ENCODE measurements at regions not wholly inside any gene's neighbourhood (a gene's known extent, or its start where the extent isn't known, plus 50 kb on each side); places are given as distances from the start of the nearest gene placed in this dataset.

GRCh38 chr10:126734015-126734414, 63.5 kb upstream of the C10orf90 start:
- TF ChIP-seq, protein P1, sequence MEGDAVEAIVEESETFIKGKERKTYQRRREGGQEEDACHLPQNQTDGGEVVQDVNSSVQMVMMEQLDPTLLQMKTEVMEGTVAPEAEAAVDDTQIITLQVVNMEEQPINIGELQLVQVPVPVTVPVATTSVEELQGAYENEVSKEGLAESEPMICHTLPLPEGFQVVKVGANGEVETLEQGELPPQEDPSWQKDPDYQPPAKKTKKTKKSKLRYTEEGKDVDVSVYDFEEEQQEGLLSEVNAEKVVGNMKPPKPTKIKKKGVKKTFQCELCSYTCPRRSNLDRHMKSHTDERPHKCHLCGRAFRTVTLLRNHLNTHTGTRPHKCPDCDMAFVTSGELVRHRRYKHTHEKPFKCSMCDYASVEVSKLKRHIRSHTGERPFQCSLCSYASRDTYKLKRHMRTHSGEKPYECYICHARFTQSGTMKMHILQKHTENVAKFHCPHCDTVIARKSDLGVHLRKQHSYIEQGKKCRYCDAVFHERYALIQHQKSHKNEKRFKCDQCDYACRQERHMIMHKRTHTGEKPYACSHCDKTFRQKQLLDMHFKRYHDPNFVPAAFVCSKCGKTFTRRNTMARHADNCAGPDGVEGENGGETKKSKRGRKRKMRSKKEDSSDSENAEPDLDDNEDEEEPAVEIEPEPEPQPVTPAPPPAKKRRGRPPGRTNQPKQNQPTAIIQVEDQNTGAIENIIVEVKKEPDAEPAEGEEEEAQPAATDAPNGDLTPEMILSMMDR (IDR thresholded peaks at IDR 0.05; ENCODE audit: control extremely low read depth in 1 of 3, insufficient read depth in 1 of 3, low read depth in 1 of 3, low read length in 3 of 3) = no peak
- TF ChIP-seq GABPA (IDR thresholded peaks at IDR 0.05; ENCODE audit: borderline replicate concordance, insufficient read depth, low read length) (no peak), RAD21 (IDR thresholded peaks at IDR 0.05 in 1 of 2, conservative IDR thresholded peaks at IDR 0.05 in 1 of 2; ENCODE audit: low read depth in 2 of 2, low read length in 2 of 2) (no peak), RFX5 (IDR thresholded peaks at IDR 0.05; ENCODE audit: borderline replicate concordance, low read depth, low read length) (no peak)

Data from H1 (cell line).